ENCODE measurements at regions not wholly inside any gene's neighbourhood (a gene's known extent, or its start where the extent isn't known, plus 50 kb on each side); places are given as distances from the start of the nearest gene placed in this dataset.
"Not testable (repeated sequence)": the region's sequence is repeated elsewhere in the genome, so short reads cannot be mapped to it uniquely, and the experiment has no call there.

- no peak for TF ChIP-seq ZFX (IDR thresholded peaks at IDR 0.05; ENCODE audit: borderline replicate concordance)
- TF ChIP-seq CTCF (IDR thresholded peaks at IDR 0.05), result no peak
These were observed 637.2 kb upstream of the ITGA1 start for GRCh38 chr5:52150501-52150900.

GRCh38 chr5:52156809-52157208 is 630.9 kb upstream of the ITGA1 start:
- H3K27ac ChIP-seq, result not testable (repeated sequence)

More at GRCh38 chr5:52150501-52150900, 637.2 kb upstream of the ITGA1 start:
- H3K27ac ChIP-seq, result no peak overlapping the region

GRCh38 chr5:52165806-52166205 is 621.9 kb upstream of the ITGA1 start:
- not testable (repeated sequence) for H3K27ac ChIP-seq

- no peak overlapping the region for H3K27ac ChIP-seq
- no peak for TF ChIP-seq ZFX (IDR thresholded peaks at IDR 0.05; ENCODE audit: borderline replicate concordance)
- no peak for TF ChIP-seq CTCF (IDR thresholded peaks at IDR 0.05)
These were observed 614.6 kb upstream of the ITGA1 start for GRCh38 chr5:52173133-52173532.

- H3K27ac ChIP-seq, result no peak overlapping the region
- no peak for TF ChIP-seq ZFX (IDR thresholded peaks at IDR 0.05; ENCODE audit: borderline replicate concordance)
- TF ChIP-seq CTCF (IDR thresholded peaks at IDR 0.05), result no peak
These were observed 610.5 kb upstream of the ITGA1 start for GRCh38 chr5:52177193-52177592.

- H3K27ac ChIP-seq, result no peak overlapping the region
- TF ChIP-seq CTCF (IDR thresholded peaks at IDR 0.05), result no peak
- TF ChIP-seq ZFX (IDR thresholded peaks at IDR 0.05; ENCODE audit: borderline replicate concordance), result no peak
These were observed 606.3 kb upstream of the ITGA1 start for GRCh38 chr5:52181403-52181802.

- H3K27ac ChIP-seq, result no peak overlapping the region
- TF ChIP-seq CTCF (IDR thresholded peaks at IDR 0.05) (no peak), ZFX (IDR thresholded peaks at IDR 0.05; ENCODE audit: borderline replicate concordance) (no peak)
These were observed 597.0 kb upstream of the ITGA1 start for GRCh38 chr5:52190737-52191136.

- no peak overlapping the region for H3K27ac ChIP-seq
- TF ChIP-seq ZFX (IDR thresholded peaks at IDR 0.05; ENCODE audit: borderline replicate concordance), result no peak
- no peak for TF ChIP-seq CTCF (IDR thresholded peaks at IDR 0.05)
These were observed 587.9 kb upstream of the ITGA1 start for GRCh38 chr5:52199833-52200232.
